Suprapubic skin (tissue), 4 donors: ENCODE measurements at regions not wholly inside any gene's neighbourhood (a gene's known extent, or its start where the extent isn't known, plus 50 kb on each side); places are given as distances from the start of the nearest gene placed in this dataset.

Source experiments
- CTCF ChIP-seq, 2 donors: fragments of 200-600 bp in 1 of 2; fragments of 450-650 bp in 1 of 2; sonication (generic) in 1 of 2; IDR thresholded peaks; one replicate each; pipeline ENCODE4 v1.5.1; 2016 to 2019; ENCODE audit warnings: antibody characterized with exemption in 2 of 2, mild to moderate bottlenecking in 1 of 2, moderate library complexity in 1 of 2
- EP300 ChIP-seq: sonication (generic); formaldehyde crosslinking; IDR thresholded peaks from one replicate; pipeline ENCODE4 v1.6.1; 2017; ENCODE audit warnings: antibody characterized with exemption
- POLR2A ChIP-seq, 2 donors: fragments of 450-650 bp; IDR thresholded peaks; one replicate each; pipeline ENCODE4 v1.6.1; 2017; ENCODE audit warnings: antibody characterized with exemption in 2 of 2, mild to moderate bottlenecking in 2 of 2, moderate library complexity in 2 of 2
- POLR2AphosphoS5 ChIP-seq, 3 donors: sonication (generic); formaldehyde crosslinking; IDR thresholded peaks; one replicate each; pipeline ENCODE4 v1.6.1; 2017; ENCODE audit warnings: antibody characterized with exemption in 3 of 3

- no peak for TF ChIP-seq POLR2A (IDR thresholded peaks at IDR 0.05)
- TF ChIP-seq CTCF (IDR thresholded peaks at IDR 0.05) = no peak
- no peak for TF ChIP-seq POLR2AphosphoS5 (IDR thresholded peaks at IDR 0.05)
- no peak for TF ChIP-seq EP300
Measured at GRCh38 chr5:1594357-1595106, 70.8 kb upstream of the LPCAT1 start.
